ENCODE measurements at regions not wholly inside any gene's neighbourhood (a gene's known extent, or its start where the extent isn't known, plus 50 kb on each side); places are given as distances from the start of the nearest gene placed in this dataset.

GRCh38 chr11:30749268-30749667 lies 163.1 kb upstream of the MPPED2 start:
- DNase-seq = no peak
- Mint-ChIP-seq H3K4me3 (no peak overlapping the region), H3K27me3 (no peaks in the 10 kb centered on the region), H3K4me1 (no peaks in the 10 kb centered on the region), H3K27ac (no peak overlapping the region), H3K9me3 (ENCODE audit: insufficient read depth) (peaks cover 2% of the 10 kb centered on the region)
- no peak overlapping the region for H3K4me2 ChIP-seq (replicated peaks; ENCODE audit: low read depth, low read length, poor library complexity, severe bottlenecking)
- no peaks in the 10 kb centered on the region for H3K27me3 ChIP-seq (replicated peaks in 1 of 4; ENCODE audit: control extremely low read depth in 1 of 4, control insufficient read depth in 3 of 4, insufficient read depth in 4 of 4, low read length in 3 of 4)
- H3K4me3 ChIP-seq (ENCODE audit: control extremely low read depth in 1 of 5, extremely low read depth in 1 of 5, insufficient read depth in 1 of 5, low read depth in 2 of 5, low read length in 4 of 5) = no peak overlapping the region
- CTCF ChIA-PET = no interaction called here
- POLR2A ChIA-PET = no interaction called here
- no peaks in the 10 kb centered on the region for H3K79me2 ChIP-seq (ENCODE audit: control insufficient read depth, insufficient read depth, low read length)
- no peak for ATAC-seq (ENCODE audit: low read depth)
- no CpG with 5 or more reads among the region's 2 CpGs for WGBS (ENCODE audit: insufficient coverage)
- no peak overlapping the region for H3K27ac ChIP-seq (ENCODE audit: low read length in 2 of 2)
- no peaks in the 10 kb centered on the region for H3K9me3 ChIP-seq (ENCODE audit: control extremely low read depth in 1 of 3, control insufficient read depth in 2 of 3, insufficient read depth in 1 of 3, low read length in 2 of 3)
- H3K4me1 ChIP-seq (ENCODE audit: control insufficient read depth in 2 of 2, insufficient read depth in 2 of 2, low read length in 2 of 2) = no peaks in the 10 kb centered on the region
- no peak overlapping the region for H2AFZ ChIP-seq (ENCODE audit: insufficient read depth, low read depth, low read length, poor library complexity, severe bottlenecking)
- H3K36me3 ChIP-seq (replicated peaks in 1 of 2; ENCODE audit: control extremely low read depth in 1 of 2, control insufficient read depth in 1 of 2, extremely low read depth in 1 of 2, insufficient read depth in 2 of 2, low read length in 1 of 2) = no peaks in the 10 kb centered on the region
- TF ChIP-seq EZH2 (IDR thresholded peaks at IDR 0.05; ENCODE audit: borderline replicate concordance, insufficient read depth, low read depth, low read length, poor library complexity, severe bottlenecking) (no peak), CTCF (IDR thresholded peaks at IDR 0.05) (no peak)
- no peaks in the 10 kb centered on the region for H4K20me1 ChIP-seq (ENCODE audit: control insufficient read depth, insufficient read depth, low read length, poor library complexity, severe bottlenecking)
- no peak overlapping the region for H3K9ac ChIP-seq (ENCODE audit: low read length)
- intact Hi-C loops (cut with micrococcal nuclease) = no loop called here

- intact Hi-C loops (cut with micrococcal nuclease) = no loop called here
- Mint-ChIP-seq H3K27me3 (no peaks in the 10 kb centered on the region), H3K4me3 (no peak overlapping the region), H3K9me3 (ENCODE audit: insufficient read depth) (peaks cover 5% of the 10 kb centered on the region), H3K27ac (no peak overlapping the region), H3K4me1 (no peaks in the 10 kb centered on the region)
- H3K4me3 ChIP-seq (ENCODE audit: control extremely low read depth in 1 of 5, extremely low read depth in 1 of 5, insufficient read depth in 1 of 5, low read depth in 2 of 5, low read length in 4 of 5) = no peak overlapping the region
- H3K27ac ChIP-seq (ENCODE audit: low read length in 2 of 2) = no peak overlapping the region
- no peak for TF ChIP-seq CTCF (IDR thresholded peaks at IDR 0.05)
- no peak for TF ChIP-seq EZH2 (IDR thresholded peaks at IDR 0.05; ENCODE audit: borderline replicate concordance, insufficient read depth, low read depth, low read length, poor library complexity, severe bottlenecking)
- ATAC-seq (ENCODE audit: low read depth) (no peak), DNase-seq (no peak)
- H2AFZ ChIP-seq (ENCODE audit: insufficient read depth, low read depth, low read length, poor library complexity, severe bottlenecking) = no peak overlapping the region
- 97% methylated on average over 6 of the region's 10 CpGs for WGBS (ENCODE audit: insufficient coverage)
- no peak overlapping the region for H3K9ac ChIP-seq (ENCODE audit: low read length)
- POLR2A ChIA-PET = no interaction called here
- no peaks in the 10 kb centered on the region for H3K27me3 ChIP-seq (replicated peaks in 1 of 4; ENCODE audit: control extremely low read depth in 1 of 4, control insufficient read depth in 3 of 4, insufficient read depth in 4 of 4, low read length in 3 of 4)
- no peaks in the 10 kb centered on the region for H3K9me3 ChIP-seq (ENCODE audit: control extremely low read depth in 1 of 3, control insufficient read depth in 2 of 3, insufficient read depth in 1 of 3, low read length in 2 of 3)
- H3K79me2 ChIP-seq (ENCODE audit: control insufficient read depth, insufficient read depth, low read length) = no peaks in the 10 kb centered on the region
- CTCF ChIA-PET = no interaction called here
- no peaks in the 10 kb centered on the region for H3K36me3 ChIP-seq (replicated peaks in 1 of 2; ENCODE audit: control extremely low read depth in 1 of 2, control insufficient read depth in 1 of 2, extremely low read depth in 1 of 2, insufficient read depth in 2 of 2, low read length in 1 of 2)
- H3K4me2 ChIP-seq (replicated peaks; ENCODE audit: low read depth, low read length, poor library complexity, severe bottlenecking) = no peak overlapping the region
- no peaks in the 10 kb centered on the region for H3K4me1 ChIP-seq (ENCODE audit: control insufficient read depth in 2 of 2, insufficient read depth in 2 of 2, low read length in 2 of 2)
- H4K20me1 ChIP-seq (ENCODE audit: control insufficient read depth, insufficient read depth, low read length, poor library complexity, severe bottlenecking) = no peaks in the 10 kb centered on the region
Measured at GRCh38 chr11:30741039-30741550, 154.9 kb upstream of the MPPED2 start.
